Renal cortex interstitium (tissue), 11 donors: ENCODE measurements at regions not wholly inside any gene's neighbourhood (a gene's known extent, or its start where the extent isn't known, plus 50 kb on each side); places are given as distances from the start of the nearest gene placed in this dataset.
"Not testable (repeated sequence)": the region's sequence is repeated elsewhere in the genome, so short reads cannot be mapped to it uniquely, and the experiment has no call there.

Experiments
- DNase-seq, 11 donors: peaks; one replicate each; pipeline ENCODE4 v3.0.0-alpha.2; 2013; ENCODE audit warnings: low read depth in 9 of 11, low spot score in 4 of 11; ENCODE audit errors: extremely low read depth in 1 of 11

DNA sequence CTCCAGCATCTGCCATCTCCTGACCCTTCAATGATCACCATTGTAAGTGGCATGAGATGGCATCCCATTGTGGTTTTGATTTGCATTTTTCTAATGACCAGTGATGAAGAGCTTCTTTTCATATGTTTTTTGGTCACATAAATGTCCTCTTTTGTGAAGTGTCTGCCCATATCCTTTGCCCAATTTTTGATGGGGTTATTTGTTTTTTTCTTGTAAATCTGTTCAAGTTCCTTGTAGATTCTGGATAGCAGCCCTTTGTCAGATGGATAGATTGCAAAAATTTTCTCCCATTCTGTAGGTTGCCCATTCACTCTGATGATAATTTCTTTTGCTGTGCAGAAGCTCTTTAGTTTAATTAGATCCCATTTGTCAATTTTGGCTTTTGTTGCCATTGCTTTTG, 547.3 kb downstream of the TMTC2 start:
- DNase-seq, result not testable (repeated sequence)

DNA sequence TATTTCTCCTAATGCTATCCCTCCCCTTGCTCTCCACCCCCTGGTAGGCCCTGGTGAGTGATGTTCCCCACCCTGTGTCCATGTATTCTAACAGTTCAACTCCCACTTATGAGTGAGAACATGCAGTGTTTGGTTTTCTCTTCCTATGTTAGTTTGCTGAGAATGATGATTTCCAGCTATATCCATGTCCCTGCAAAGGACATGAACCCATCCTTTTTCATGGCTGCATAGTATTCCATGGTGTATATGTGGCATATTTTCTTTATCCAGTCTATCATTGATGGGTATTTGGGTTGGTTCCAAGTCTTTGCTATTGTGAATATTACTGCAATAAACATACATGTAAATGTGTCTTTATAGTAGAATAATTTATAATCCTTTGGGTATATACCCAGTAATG, 540.3 kb downstream of the TMTC2 start:
- DNase-seq, result not testable (repeated sequence)

- DNase-seq, result no peak
Observed at GRCh38 chr12:83225806-83226205, 539.1 kb downstream of the TMTC2 start.

DNA sequence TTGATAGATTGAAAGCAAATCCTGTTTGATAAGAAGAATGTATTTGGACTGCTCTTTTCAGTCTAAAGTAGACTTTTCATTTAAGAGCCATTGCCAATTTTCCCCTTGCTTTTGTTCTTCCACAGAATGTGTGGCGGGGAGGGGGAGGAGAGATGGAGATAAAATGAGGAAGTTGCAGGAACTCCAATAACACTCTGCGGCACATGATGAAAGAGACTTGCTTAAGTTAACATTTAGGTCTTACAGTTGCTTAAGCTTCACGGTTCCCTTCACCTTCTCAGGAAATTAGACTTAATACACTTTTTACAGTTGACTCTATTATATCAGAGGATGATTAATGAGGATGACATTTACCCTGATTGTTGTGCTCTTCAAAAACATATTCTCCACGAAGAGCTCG, 537.3 kb downstream of the TMTC2 start:
- DNase-seq, result no peak

DNA sequence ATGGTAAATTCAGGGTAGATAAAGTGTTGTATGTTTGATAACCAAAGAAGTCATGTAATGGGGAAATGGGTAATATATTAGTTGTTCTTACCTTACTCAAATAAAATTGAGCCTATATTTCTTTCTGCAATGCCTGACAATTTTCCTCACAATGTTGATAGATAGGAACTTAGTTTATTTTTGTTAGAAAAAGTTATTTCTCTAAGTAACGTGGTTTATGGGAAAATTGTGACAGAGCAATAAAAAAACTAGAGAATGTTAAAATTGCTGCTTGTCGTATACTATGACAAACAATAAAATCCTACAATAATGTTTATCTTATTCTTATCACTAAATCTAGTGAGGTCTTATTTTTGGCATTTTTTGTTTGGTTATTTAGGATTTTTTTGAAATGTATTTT, 534.1 kb downstream of the TMTC2 start:
- no peak for DNase-seq

GRCh38 chr12:83216230-83216629, 529.5 kb downstream of the TMTC2 start:
- DNase-seq, result no peak

DNA sequence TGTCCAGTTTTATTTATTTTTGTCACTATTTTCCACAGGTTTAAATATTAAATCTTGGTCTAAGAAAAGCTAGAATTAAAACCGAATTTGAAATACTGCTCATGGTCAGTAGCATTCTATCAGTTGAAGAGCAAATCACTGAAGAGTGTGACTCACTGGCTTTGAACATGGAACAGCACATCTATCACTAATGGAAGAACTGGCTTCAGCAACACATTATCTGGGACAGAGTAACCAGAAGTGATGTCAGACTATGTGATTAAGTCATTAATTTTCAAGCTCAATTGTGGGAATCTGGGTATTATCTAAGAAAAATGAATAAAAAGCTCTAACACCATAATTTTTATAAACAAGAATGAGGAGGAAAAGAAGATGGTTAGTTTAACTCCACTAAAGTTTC, 527.5 kb downstream of the TMTC2 start:
- no peak for DNase-seq

GRCh38 chr12:83210933-83211332, 524.2 kb downstream of the TMTC2 start:
- DNase-seq, result no peak

DNA sequence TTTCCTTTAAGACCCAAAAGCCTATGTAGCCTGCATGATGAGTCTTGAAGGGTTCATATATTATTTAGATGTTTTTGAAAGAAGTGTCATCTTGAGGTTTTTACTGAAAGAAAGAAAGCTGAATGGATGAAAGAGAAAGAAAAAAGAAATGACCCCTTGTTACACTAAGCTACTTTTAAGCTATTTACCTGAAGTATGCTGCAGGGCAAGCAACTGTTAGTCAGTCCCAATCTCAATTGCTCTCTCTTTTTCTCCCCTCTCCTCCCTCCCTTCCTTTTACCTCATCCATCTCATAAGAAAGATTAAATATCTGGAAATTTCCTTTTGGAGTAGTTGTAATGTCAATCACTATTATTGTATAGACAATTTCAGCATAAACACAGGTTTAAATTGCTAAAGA, 512.4 kb downstream of the TMTC2 start:
- DNase-seq, result no peak

DNA sequence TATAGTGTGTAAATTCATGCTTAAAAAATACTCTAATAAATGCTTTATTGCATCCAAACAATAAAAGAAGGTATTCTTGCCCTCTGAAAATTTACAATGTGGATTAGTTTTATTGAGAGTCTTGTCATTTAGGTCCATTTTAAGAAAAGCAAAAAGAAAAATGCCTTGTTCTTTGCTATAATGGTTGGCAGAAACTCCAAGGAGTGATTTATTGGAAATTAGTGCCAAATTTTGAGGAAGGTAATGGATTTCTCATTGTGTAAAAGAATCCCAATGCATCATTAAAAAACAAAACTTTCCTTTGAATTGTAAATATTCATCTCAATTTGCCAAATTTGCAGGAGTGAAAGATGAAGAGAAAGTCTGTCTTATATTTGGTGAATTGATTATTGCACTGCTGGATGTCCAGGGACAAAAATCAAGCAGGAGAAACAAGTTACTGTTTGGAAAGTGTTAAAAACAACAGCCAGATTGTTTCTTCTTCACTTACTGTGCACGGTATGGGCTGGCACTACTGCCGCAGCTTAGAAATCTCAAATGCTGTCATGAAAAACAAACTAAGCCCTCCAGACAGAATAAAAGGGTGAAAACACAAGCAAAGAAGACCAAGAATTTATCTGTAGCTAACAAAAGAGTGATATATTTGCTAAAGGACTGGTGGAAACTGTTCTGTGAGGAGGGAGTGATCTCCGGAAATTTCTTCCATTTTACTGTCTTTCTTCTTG, 511.7 kb downstream of the TMTC2 start:
- DNase-seq, result no peak

DNA sequence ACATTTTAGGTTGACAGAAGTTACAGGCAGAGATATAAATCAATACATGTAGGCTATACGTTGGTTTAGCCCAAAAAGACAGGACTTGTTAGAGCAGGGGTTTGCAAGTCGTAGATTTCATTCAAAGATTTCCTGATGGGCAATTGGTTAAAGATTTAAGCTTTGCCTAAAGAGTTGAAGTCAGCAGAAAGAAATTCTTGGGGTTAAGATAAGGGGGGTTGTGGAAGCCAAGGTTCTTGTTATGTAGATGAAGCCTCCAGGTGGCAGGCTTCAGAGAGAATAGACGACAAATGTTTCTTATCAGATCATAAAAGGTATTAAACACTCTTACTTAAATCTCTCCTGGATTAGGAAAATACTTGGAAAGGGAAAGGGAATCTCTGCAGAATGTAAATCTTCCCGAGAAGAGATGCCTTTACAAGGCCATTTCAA, 510.8 kb downstream of the TMTC2 start:
- no peak for DNase-seq

- no peak for DNase-seq
Observed at GRCh38 chr12:83196694-83197350, 510.1 kb downstream of the TMTC2 start.

- DNase-seq, result no peak
Observed at GRCh38 chr12:83190631-83191390, 504.1 kb downstream of the TMTC2 start.

- DNase-seq, result no peak
Observed at GRCh38 chr12:83186419-83186818, 499.7 kb downstream of the TMTC2 start.

- no peak for DNase-seq
Observed at GRCh38 chr12:83185241-83185640, 498.5 kb downstream of the TMTC2 start.
